Ovary (tissue), 3 donors: ENCODE measurements at regions not wholly inside any gene's neighbourhood (a gene's known extent, or its start where the extent isn't known, plus 50 kb on each side); places are given as distances from the start of the nearest gene placed in this dataset.

Source experiments
- CTCF ChIP-seq, 3 donors: fragments of 450-650 bp in 2 of 3; fragments of 200-600 bp in 1 of 3; IDR thresholded peaks; one replicate each; pipeline versions ENCODE4 v1.5.1 to v1.8.0; 2016 to 2022; ENCODE audit warnings: antibody characterized with exemption in 3 of 3, mild to moderate bottlenecking in 1 of 3
- EP300 ChIP-seq: sonication (generic); formaldehyde crosslinking; IDR thresholded peaks from one replicate; pipeline ENCODE4 v1.6.1; 2017; ENCODE audit warnings: antibody characterized with exemption
- donor health status: DM: no; HTN: no; CAD: no.

- TF ChIP-seq CTCF (IDR thresholded peaks at IDR 0.05) (no peak), EP300 (no peak)
These were observed 66.4 kb downstream of the KPNA2 start for GRCh38 chr17:68101987-68102314.
